SU-DHL-6 (cell line): ENCODE measurements at regions not wholly inside any gene's neighbourhood (a gene's known extent, or its start where the extent isn't known, plus 50 kb on each side); places are given as distances from the start of the nearest gene placed in this dataset.

Source experiments
- EZH2phosphoT487 ChIP-seq: fragments of 200-600 bp; sonication (generic), shearing (Covaris generic); conservative IDR thresholded peaks from 2 replicates; pipeline ENCODE4 v1.6.1; 2018; ENCODE audit warnings: mild to moderate bottlenecking, antibody characterized with exemption, low read length, moderate library complexity, mixed read lengths
- TF ChIP-seq, protein P1 (sequence below): fragments of 200-600 bp; sonication (generic); IDR thresholded peaks from one replicate; pipeline ENCODE4 v1.5.1; 2017; ENCODE audit warnings: antibody characterized with exemption, mild to moderate bottlenecking, low read length, moderate library complexity; ENCODE audit not compliant: insufficient read depth, poor library complexity, severe bottlenecking

DNA sequence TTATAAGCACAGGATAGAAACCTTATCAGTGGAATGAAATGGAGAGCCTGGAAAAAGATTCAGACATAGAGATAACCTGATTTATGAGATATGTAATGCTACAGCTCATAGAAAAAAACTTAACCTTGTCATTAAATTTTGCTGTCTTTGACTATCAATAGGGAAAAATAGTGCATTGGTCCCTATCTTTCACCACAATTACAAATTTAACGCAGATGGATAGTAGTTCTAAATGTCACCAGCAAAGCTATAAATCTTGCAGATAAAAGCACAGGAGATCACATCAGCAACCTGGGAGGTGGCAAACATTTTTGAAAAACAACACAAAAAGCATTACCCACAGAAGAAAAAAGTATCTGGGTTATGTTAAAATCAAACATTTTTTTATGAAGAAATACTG lies 831.6 kb downstream of the BRINP3 start:
- TF ChIP-seq, protein P1, sequence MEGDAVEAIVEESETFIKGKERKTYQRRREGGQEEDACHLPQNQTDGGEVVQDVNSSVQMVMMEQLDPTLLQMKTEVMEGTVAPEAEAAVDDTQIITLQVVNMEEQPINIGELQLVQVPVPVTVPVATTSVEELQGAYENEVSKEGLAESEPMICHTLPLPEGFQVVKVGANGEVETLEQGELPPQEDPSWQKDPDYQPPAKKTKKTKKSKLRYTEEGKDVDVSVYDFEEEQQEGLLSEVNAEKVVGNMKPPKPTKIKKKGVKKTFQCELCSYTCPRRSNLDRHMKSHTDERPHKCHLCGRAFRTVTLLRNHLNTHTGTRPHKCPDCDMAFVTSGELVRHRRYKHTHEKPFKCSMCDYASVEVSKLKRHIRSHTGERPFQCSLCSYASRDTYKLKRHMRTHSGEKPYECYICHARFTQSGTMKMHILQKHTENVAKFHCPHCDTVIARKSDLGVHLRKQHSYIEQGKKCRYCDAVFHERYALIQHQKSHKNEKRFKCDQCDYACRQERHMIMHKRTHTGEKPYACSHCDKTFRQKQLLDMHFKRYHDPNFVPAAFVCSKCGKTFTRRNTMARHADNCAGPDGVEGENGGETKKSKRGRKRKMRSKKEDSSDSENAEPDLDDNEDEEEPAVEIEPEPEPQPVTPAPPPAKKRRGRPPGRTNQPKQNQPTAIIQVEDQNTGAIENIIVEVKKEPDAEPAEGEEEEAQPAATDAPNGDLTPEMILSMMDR, result no peak
- no peak for TF ChIP-seq EZH2phosphoT487
